A673 (cell line): ENCODE measurements at regions not wholly inside any gene's neighbourhood (a gene's known extent, or its start where the extent isn't known, plus 50 kb on each side); places are given as distances from the start of the nearest gene placed in this dataset.
A peak's percentile ranks its signal among the peaks of the same experiment; 100 is the strongest.

Experiments
- BruUV-seq: library from RNA; stranded (reverse); fragments of 400-500 nt; replicated peaks from 2 replicates; lab custom pipeline; 2021; lab: Mats Ljungman, UMichigan
- CTCF ChIA-PET: fragments of 300-600 bp; sonication (Branson Sonifier 250); formaldehyde crosslinking; loops from one replicate; lab custom pipeline; 2022; ENCODE audit warnings: antibody characterized with exemption; lab: Charles Lee
- POLR2A ChIA-PET: fragments of 300-600 bp; sonication (Branson Sonifier 250); formaldehyde crosslinking; loops from one replicate; lab custom pipeline; 2022; ENCODE audit warnings: antibody characterized with exemption; ENCODE audit not compliant: low non-redundant PET; lab: Charles Lee
- DNase-seq: peaks from one replicate; pipeline ENCODE4 v3.0.0-alpha.2; 2015; ENCODE audit warnings: low spot score
- H3K27ac ChIP-seq: fragments of 200-600 bp; sonication (generic); 2 replicates; pipeline ENCODE4 v1.5.1; 2016; ENCODE audit warnings: mixed run types, low read depth, mild to moderate bottlenecking, mixed read lengths, antibody characterized with exemption, low read length; ENCODE audit not compliant: poor library complexity, severe bottlenecking
- H3K27me3 ChIP-seq: fragments of 200-600 bp; sonication (generic); replicated peaks from 2 replicates; pipeline ENCODE4 v1.6.1; 2017; ENCODE audit warnings: mixed run types, low read depth, mild to moderate bottlenecking, mixed read lengths, antibody characterized with exemption, low read length; ENCODE audit not compliant: insufficient read depth, poor library complexity
- H3K36me3 ChIP-seq: fragments of 200-600 bp; sonication (generic); 2 replicates; pipeline ENCODE4 v1.6.1; 2016; ENCODE audit warnings: mixed run types, mild to moderate bottlenecking, mixed read lengths, antibody characterized with exemption, low read length; ENCODE audit not compliant: insufficient read depth, poor library complexity, severe bottlenecking
- H3K4me1 ChIP-seq: fragments of 200-600 bp; sonication (generic); 2 replicates; pipeline ENCODE4 v1.6.1; 2017; ENCODE audit warnings: mixed run types, mild to moderate bottlenecking, mixed read lengths, antibody characterized with exemption, low read length; ENCODE audit not compliant: insufficient read depth, poor library complexity, severe bottlenecking
- H3K4me3 ChIP-seq: fragments of 200-600 bp; sonication (generic); 2 replicates; pipeline ENCODE4 v1.5.1; 2016; ENCODE audit warnings: low read depth, mixed run types, mild to moderate bottlenecking, mixed read lengths, low read length; ENCODE audit not compliant: poor library complexity, severe bottlenecking
- H3K9me3 ChIP-seq: fragments of 200-600 bp; sonication (generic); 2 replicates; pipeline ENCODE4 v1.6.1; 2016; ENCODE audit warnings: mixed run types, low read depth, mild to moderate bottlenecking, mixed read lengths, antibody characterized with exemption, low read length; ENCODE audit not compliant: poor library complexity, severe bottlenecking
- CTCF ChIP-seq: fragments of 300-800, 200-600 bp; sonication (generic); conservative IDR thresholded peaks from 2 replicates; pipeline ENCODE4 v1.5.1; 2017; ENCODE audit warnings: low read depth, mild to moderate bottlenecking, antibody characterized with exemption, low read length, moderate library complexity, mixed read lengths
- EZH2 ChIP-seq: fragments of 200-600 bp; sonication (generic); IDR thresholded peaks from 2 replicates; pipeline ENCODE4 v1.6.1; 2017; ENCODE audit warnings: borderline replicate concordance, low read depth, mild to moderate bottlenecking, mixed read lengths, antibody characterized with exemption, low read length; ENCODE audit not compliant: poor library complexity, severe bottlenecking
- intact Hi-C: fragments of 100-400 bp; cut with micrococcal nuclease; formaldehyde crosslinking; loops from one replicate; pipeline ENCODE4 v1.10.0; 2022; ENCODE audit not compliant: unreplicated experiment

GRCh38 chr21:29235714-29236197, 63.0 kb upstream of the BACH1 start:
- Histone ChIP-seq H3K36me3 (no peaks in the 10 kb centered on the region), H3K4me1 (peaks cover 51% of the 10 kb centered on the region), H3K27ac (no peak overlapping the region), H3K9me3 (no peaks in the 10 kb centered on the region), H3K4me3 (no peak overlapping the region), H3K27me3 (no peaks in the 10 kb centered on the region)
- intact Hi-C loops: no loop called here
- ChIA-PET CTCF (no interaction called here), POLR2A (no interaction called here)
- BruUV-seq: no TSS peak
- no peak for DNase-seq
- TF ChIP-seq EZH2: no peak
- no peak for TF ChIP-seq CTCF

GRCh38 chr21:29236201-29236600, 62.5 kb upstream of the BACH1 start:
- ChIA-PET POLR2A (no interaction called here), CTCF (no interaction called here)
- H3K4me1 ChIP-seq: peaks cover 46% of the 10 kb centered on the region
- H3K9me3 ChIP-seq: no peaks in the 10 kb centered on the region
- TF ChIP-seq CTCF (no peak), EZH2 (no peak)
- BruUV-seq: no TSS peak
- H3K27me3 ChIP-seq: no peaks in the 10 kb centered on the region
- H3K4me3 ChIP-seq: no peak overlapping the region
- intact Hi-C loops: no loop called here
- DNase-seq: no peak
- no peaks in the 10 kb centered on the region for H3K36me3 ChIP-seq
- no peak overlapping the region for H3K27ac ChIP-seq

- Histone ChIP-seq H3K27ac (peak overlapping the region; percentile 61), H3K36me3 (no peaks in the 10 kb centered on the region), H3K4me3 (no peak overlapping the region), H3K27me3 (no peaks in the 10 kb centered on the region), H3K4me1 (peaks cover 47% of the 10 kb centered on the region), H3K9me3 (no peaks in the 10 kb centered on the region)
- no TSS peak for BruUV-seq
- CTCF ChIA-PET: no interaction called here
- intact Hi-C loops: no loop called here
- DNase-seq: peak; percentile 34
- POLR2A ChIA-PET: no interaction called here
- TF ChIP-seq EZH2 (no peak), CTCF (no peak)
Measured at GRCh38 chr21:29237110-29238052, 61.3 kb upstream of the BACH1 start.
